Endothelial cell of umbilical vein (primary cell): ENCODE measurements at regions not wholly inside any gene's neighbourhood (a gene's known extent, or its start where the extent isn't known, plus 50 kb on each side); places are given as distances from the start of the nearest gene placed in this dataset.
A peak's percentile ranks its signal among the peaks of the same experiment; 100 is the strongest.

Experiments
- BruUV-seq: library from RNA; stranded (reverse); fragments of 400-500 nt; replicated peaks from 2 replicates; lab custom pipeline; 2021; lab: Mats Ljungman, UMichigan
- CTCF ChIA-PET: fragments of 300-600, 350-600 bp; sonication (Branson Sonifier 250); formaldehyde crosslinking; loops from one replicate; lab custom pipeline; 2021; ENCODE audit warnings: antibody characterized with exemption, inconsistent platforms; lab: Charles Lee
- POLR2A ChIA-PET: fragments of 300-600, 350-600 bp; sonication (Branson Sonifier 250); formaldehyde crosslinking; loops from one replicate; lab custom pipeline; 2021; ENCODE audit warnings: antibody characterized with exemption, inconsistent platforms; lab: Charles Lee
- DNase-seq: peaks from one replicate; pipeline ENCODE4 v3.0.0-alpha.2; 2011; ENCODE audit warnings: low read depth, low spot score
- FAIRE-seq: peaks from 2 replicates; lab custom pipeline; 2011; peaks lifted over from hg19 to GRCh38; lab: Jason Lieb, UNC
- H2AFZ ChIP-seq: 2 replicates; pipeline ENCODE4 v1.6.0; 2012; ENCODE audit warnings: low read depth, low read length, control low read depth, inconsistent platforms
- H3K27ac ChIP-seq: 2 replicates; pipeline ENCODE4 v1.5.1; 2011; ENCODE audit warnings: low read depth, mild to moderate bottlenecking, control low read depth, low read length, moderate library complexity; ENCODE audit not compliant: insufficient read depth
- H3K27me3 ChIP-seq, 2 experiments: 2 replicates each; pipeline versions ENCODE4 v1.6.0 to v1.6.1; 2011; ENCODE audit warnings: low read length in 2 of 2, mixed read lengths in 1 of 2; ENCODE audit not compliant: control insufficient read depth in 2 of 2, insufficient read depth in 2 of 2
- H3K36me3 ChIP-seq, 2 experiments: 2 replicates in 1 of 2; 3 replicates in 1 of 2; pipeline ENCODE4 v1.5.1; 2011; ENCODE audit warnings: low read length in 2 of 2, mild to moderate bottlenecking in 1 of 2, moderate library complexity in 1 of 2; ENCODE audit not compliant: control insufficient read depth in 2 of 2, insufficient read depth in 2 of 2; ENCODE audit errors: extremely low read depth in 1 of 2
- H3K4me1 ChIP-seq: 3 replicates; pipeline ENCODE4 v1.5.1; 2011; ENCODE audit warnings: mild to moderate bottlenecking, low read length; ENCODE audit not compliant: control insufficient read depth, insufficient read depth; ENCODE audit errors: extremely low read depth
- H3K4me2 ChIP-seq: 2 replicates; pipeline ENCODE4 v1.6.1; 2011; ENCODE audit warnings: low read length, control low read depth, mixed read lengths; ENCODE audit not compliant: insufficient read depth
- H3K4me3 ChIP-seq, 3 experiments: fragments of 200-600 bp in 1 of 3; sonication (generic), shearing (Covaris generic) in 1 of 3; replicated peaks in 1 of 3; 2 replicates each; pipeline ENCODE4 v1.5.1; 2011 to 2016; ENCODE audit warnings: control low read depth in 3 of 3, low read length in 3 of 3, mild to moderate bottlenecking in 2 of 3, inconsistent platforms in 1 of 3, low read depth in 1 of 3, moderate library complexity in 1 of 3; ENCODE audit not compliant: insufficient read depth in 1 of 3
- H3K79me2 ChIP-seq: 2 replicates; pipeline ENCODE4 v1.6.0; 2012; ENCODE audit warnings: low read length, inconsistent platforms; ENCODE audit not compliant: control insufficient read depth, insufficient read depth
- H3K9ac ChIP-seq: replicated peaks from 2 replicates; pipeline ENCODE3; 2011; ENCODE audit warnings: low read length, control low read depth; ENCODE audit not compliant: insufficient read depth; ENCODE audit errors: extremely low read depth
- H3K9me1 ChIP-seq: replicated peaks from 3 replicates; pipeline ENCODE4 v1.6.0; 2011; ENCODE audit warnings: mild to moderate bottlenecking, low read length; ENCODE audit not compliant: control insufficient read depth, insufficient read depth; ENCODE audit errors: extremely low read depth
- H3K9me3 ChIP-seq: replicated peaks from 2 replicates; pipeline ENCODE4 v1.5.1; 2012; ENCODE audit warnings: low read length, inconsistent platforms; ENCODE audit not compliant: control insufficient read depth, insufficient read depth
- H4K20me1 ChIP-seq: replicated peaks from 2 replicates; pipeline ENCODE3; 2011; ENCODE audit warnings: mild to moderate bottlenecking, low read length; ENCODE audit not compliant: control insufficient read depth, insufficient read depth; ENCODE audit errors: extremely low read depth
- CTCF ChIP-seq, 2 donors: IDR thresholded peaks; 1 replicate in 1 of 2; 2 replicates in 1 of 2; pipeline ENCODE4 v1.5.1; 2011; ENCODE audit warnings: low read length in 2 of 2, mild to moderate bottlenecking in 2 of 2, moderate library complexity in 2 of 2, control low read depth in 1 of 2, inconsistent platforms in 1 of 2, low read depth in 1 of 2; ENCODE audit not compliant: insufficient read depth in 1 of 2; ENCODE audit errors: extremely low read depth in 1 of 2
- EZH2 ChIP-seq: IDR thresholded peaks from 2 replicates; pipeline ENCODE4 v1.6.1; 2012; ENCODE audit warnings: borderline replicate concordance, low read depth, mild to moderate bottlenecking, moderate library complexity, low read length, inconsistent platforms; ENCODE audit not compliant: severe bottlenecking
- FOS ChIP-seq: IDR thresholded peaks from 2 replicates; pipeline ENCODE4 v1.6.1; 2011; ENCODE audit warnings: mild to moderate bottlenecking, low read length, moderate library complexity, borderline replicate concordance; ENCODE audit not compliant: insufficient read depth
- GATA2 ChIP-seq: IDR thresholded peaks from 2 replicates; pipeline ENCODE4 v1.7.0; 2011; ENCODE audit warnings: low read depth, mild to moderate bottlenecking, moderate library complexity, mixed read lengths, low read length; ENCODE audit not compliant: insufficient read length, insufficient read depth
- JUN ChIP-seq: IDR thresholded peaks from 2 replicates; pipeline ENCODE4 v1.6.1; 2011; ENCODE audit warnings: borderline replicate concordance, low read depth; ENCODE audit not compliant: insufficient read length, insufficient read depth
- MAX ChIP-seq: IDR thresholded peaks from 2 replicates; pipeline ENCODE4 v1.6.1; 2011; ENCODE audit not compliant: insufficient read depth, insufficient read length
- MYC ChIP-seq: IDR thresholded peaks from one replicate; pipeline ENCODE4 v1.6.1; 2011; ENCODE audit warnings: mild to moderate bottlenecking, low read depth, low read length
- POLR2A ChIP-seq: IDR thresholded peaks from 2 replicates; pipeline ENCODE4 v1.6.1; 2012; ENCODE audit warnings: low read depth, mild to moderate bottlenecking, control low read depth, low read length
- POLR2AphosphoS5 ChIP-seq: IDR thresholded peaks from 2 replicates; pipeline ENCODE4 v1.6.1; 2012; ENCODE audit warnings: low read depth, mild to moderate bottlenecking, control low read depth, low read length, moderate library complexity; ENCODE audit not compliant: insufficient read depth
- dilution Hi-C: fragments of 300-500 bp; cut with MboI; formaldehyde crosslinking; loops from one replicate; pipeline ENCODE4 v1.15.0; 2019; ENCODE audit warnings: low sequenced_read_pairs; ENCODE audit not compliant: extremely low pct_ligation_motif_present
- intact Hi-C: fragments of 100-400 bp; cut with micrococcal nuclease; formaldehyde crosslinking; loops from one replicate; pipeline ENCODE4 v1.10.0; 2022

- Histone ChIP-seq H3K79me2 (no peaks in the 10 kb centered on the region), H3K4me1 (no peaks in the 10 kb centered on the region), H3K9me1 (no peaks in the 10 kb centered on the region), H3K4me2 (no peak overlapping the region), H3K27ac (no peak overlapping the region), H2AFZ (peak overlapping the region; percentile 12), H3K27me3 (no peaks in the 10 kb centered on the region), H4K20me1 (no peaks in the 10 kb centered on the region), H3K9me3 (no peaks in the 10 kb centered on the region), H3K36me3 (no peaks in the 10 kb centered on the region), H3K4me3 (no peak overlapping the region), H3K9ac (no peak overlapping the region)
- no TSS peak for BruUV-seq
- POLR2A ChIA-PET = no interaction called here
- TF ChIP-seq POLR2A = no peak
- TF ChIP-seq MYC = no peak
- no peak for TF ChIP-seq FOS
- TF ChIP-seq GATA2 = no peak
- no peak for TF ChIP-seq EZH2
- no peak for TF ChIP-seq JUN
- no peak for TF ChIP-seq MAX
- no peak for DNase-seq
- dilution Hi-C loops (no loop called here), intact Hi-C loops (no loop called here)
- CTCF ChIA-PET = interaction anchor here (1.2 kb wide), 1 partner anchor 11 kb away, joined by 6 read pairs; no protein-coding TSS in a partner anchor
- FAIRE-seq = no peak
Measured at GRCh38 chr4:128737098-128737513, 72.4 kb upstream of the JADE1 start.

GRCh38 chr4:128735714-128736113, 73.8 kb upstream of the JADE1 start:
- dilution Hi-C loops = no loop called here
- Histone ChIP-seq H3K79me2 (no peaks in the 10 kb centered on the region), H3K4me1 (no peaks in the 10 kb centered on the region), H3K9ac (no peak overlapping the region), H2AFZ (no peak overlapping the region), H3K9me1 (no peaks in the 10 kb centered on the region), H3K9me3 (no peaks in the 10 kb centered on the region), H4K20me1 (no peaks in the 10 kb centered on the region), H3K4me2 (no peak overlapping the region), H3K27ac (no peak overlapping the region), H3K36me3 (no peaks in the 10 kb centered on the region), H3K27me3 (no peaks in the 10 kb centered on the region), H3K4me3 (no peak overlapping the region)
- BruUV-seq = no TSS peak
- ChIA-PET POLR2A (no interaction called here), CTCF (interaction anchor here (1.2 kb wide), 1 partner anchor 10 kb away, joined by 6 read pairs; no protein-coding TSS in a partner anchor)
- no peak for DNase-seq
- no peak for FAIRE-seq
- no peak for TF ChIP-seq FOS
- TF ChIP-seq MAX = no peak
- no peak for TF ChIP-seq JUN
- TF ChIP-seq POLR2AphosphoS5 = no peak
- TF ChIP-seq MYC = no peak
- TF ChIP-seq EZH2 = no peak
- TF ChIP-seq CTCF (IDR thresholded peaks at IDR 0.05; ENCODE audit: extremely low read depth in 1 of 2, insufficient read depth in 1 of 2, low read depth in 1 of 2, low read length in 2 of 2) = no peak
- TF ChIP-seq POLR2A = no peak
- no peak for TF ChIP-seq GATA2
- intact Hi-C loops = no loop called here
